ENCODE measurements at regions not wholly inside any gene's neighbourhood (a gene's known extent, or its start where the extent isn't known, plus 50 kb on each side); places are given as distances from the start of the nearest gene placed in this dataset.

DNA sequence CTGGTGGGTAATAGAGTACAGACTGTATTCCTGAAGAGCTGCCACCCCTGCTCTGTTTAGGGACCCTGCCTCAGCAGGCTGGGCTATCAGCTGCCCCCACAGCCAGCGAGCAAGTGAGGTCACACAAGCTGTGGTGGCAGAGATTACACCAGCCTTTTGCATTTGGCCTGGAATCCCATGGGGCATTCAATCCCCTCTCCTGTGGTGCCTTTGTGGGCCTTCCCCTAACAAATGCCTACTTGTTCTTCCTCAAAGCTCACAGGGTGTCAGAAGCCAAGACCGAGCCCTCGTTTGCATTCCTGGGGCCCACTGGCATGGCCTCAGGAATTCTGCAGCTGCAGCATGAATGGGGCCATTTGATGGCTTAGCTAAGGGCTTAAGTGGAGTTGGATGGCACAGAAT, 212.7 kb upstream of the PHYHIPL start:
- TF ChIP-seq, protein P1, sequence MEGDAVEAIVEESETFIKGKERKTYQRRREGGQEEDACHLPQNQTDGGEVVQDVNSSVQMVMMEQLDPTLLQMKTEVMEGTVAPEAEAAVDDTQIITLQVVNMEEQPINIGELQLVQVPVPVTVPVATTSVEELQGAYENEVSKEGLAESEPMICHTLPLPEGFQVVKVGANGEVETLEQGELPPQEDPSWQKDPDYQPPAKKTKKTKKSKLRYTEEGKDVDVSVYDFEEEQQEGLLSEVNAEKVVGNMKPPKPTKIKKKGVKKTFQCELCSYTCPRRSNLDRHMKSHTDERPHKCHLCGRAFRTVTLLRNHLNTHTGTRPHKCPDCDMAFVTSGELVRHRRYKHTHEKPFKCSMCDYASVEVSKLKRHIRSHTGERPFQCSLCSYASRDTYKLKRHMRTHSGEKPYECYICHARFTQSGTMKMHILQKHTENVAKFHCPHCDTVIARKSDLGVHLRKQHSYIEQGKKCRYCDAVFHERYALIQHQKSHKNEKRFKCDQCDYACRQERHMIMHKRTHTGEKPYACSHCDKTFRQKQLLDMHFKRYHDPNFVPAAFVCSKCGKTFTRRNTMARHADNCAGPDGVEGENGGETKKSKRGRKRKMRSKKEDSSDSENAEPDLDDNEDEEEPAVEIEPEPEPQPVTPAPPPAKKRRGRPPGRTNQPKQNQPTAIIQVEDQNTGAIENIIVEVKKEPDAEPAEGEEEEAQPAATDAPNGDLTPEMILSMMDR (IDR thresholded peaks at IDR 0.05): no peak
- TF ChIP-seq, protein P2, sequence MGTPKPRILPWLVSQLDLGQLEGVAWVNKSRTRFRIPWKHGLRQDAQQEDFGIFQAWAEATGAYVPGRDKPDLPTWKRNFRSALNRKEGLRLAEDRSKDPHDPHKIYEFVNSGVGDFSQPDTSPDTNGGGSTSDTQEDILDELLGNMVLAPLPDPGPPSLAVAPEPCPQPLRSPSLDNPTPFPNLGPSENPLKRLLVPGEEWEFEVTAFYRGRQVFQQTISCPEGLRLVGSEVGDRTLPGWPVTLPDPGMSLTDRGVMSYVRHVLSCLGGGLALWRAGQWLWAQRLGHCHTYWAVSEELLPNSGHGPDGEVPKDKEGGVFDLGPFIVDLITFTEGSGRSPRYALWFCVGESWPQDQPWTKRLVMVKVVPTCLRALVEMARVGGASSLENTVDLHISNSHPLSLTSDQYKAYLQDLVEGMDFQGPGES (IDR thresholded peaks at IDR 0.05; ENCODE audit: low read depth, low read length): no peak
- TF ChIP-seq SMC3 (IDR thresholded peaks at IDR 0.05; ENCODE audit: low read depth, low read length) (no peak), SIN3A (IDR thresholded peaks at IDR 0.05; ENCODE audit: borderline replicate concordance, low read depth, low read length) (no peak), TEAD4 (IDR thresholded peaks at IDR 0.05; ENCODE audit: borderline replicate concordance, insufficient read depth) (no peak)
- TF ChIP-seq, protein P3, sequence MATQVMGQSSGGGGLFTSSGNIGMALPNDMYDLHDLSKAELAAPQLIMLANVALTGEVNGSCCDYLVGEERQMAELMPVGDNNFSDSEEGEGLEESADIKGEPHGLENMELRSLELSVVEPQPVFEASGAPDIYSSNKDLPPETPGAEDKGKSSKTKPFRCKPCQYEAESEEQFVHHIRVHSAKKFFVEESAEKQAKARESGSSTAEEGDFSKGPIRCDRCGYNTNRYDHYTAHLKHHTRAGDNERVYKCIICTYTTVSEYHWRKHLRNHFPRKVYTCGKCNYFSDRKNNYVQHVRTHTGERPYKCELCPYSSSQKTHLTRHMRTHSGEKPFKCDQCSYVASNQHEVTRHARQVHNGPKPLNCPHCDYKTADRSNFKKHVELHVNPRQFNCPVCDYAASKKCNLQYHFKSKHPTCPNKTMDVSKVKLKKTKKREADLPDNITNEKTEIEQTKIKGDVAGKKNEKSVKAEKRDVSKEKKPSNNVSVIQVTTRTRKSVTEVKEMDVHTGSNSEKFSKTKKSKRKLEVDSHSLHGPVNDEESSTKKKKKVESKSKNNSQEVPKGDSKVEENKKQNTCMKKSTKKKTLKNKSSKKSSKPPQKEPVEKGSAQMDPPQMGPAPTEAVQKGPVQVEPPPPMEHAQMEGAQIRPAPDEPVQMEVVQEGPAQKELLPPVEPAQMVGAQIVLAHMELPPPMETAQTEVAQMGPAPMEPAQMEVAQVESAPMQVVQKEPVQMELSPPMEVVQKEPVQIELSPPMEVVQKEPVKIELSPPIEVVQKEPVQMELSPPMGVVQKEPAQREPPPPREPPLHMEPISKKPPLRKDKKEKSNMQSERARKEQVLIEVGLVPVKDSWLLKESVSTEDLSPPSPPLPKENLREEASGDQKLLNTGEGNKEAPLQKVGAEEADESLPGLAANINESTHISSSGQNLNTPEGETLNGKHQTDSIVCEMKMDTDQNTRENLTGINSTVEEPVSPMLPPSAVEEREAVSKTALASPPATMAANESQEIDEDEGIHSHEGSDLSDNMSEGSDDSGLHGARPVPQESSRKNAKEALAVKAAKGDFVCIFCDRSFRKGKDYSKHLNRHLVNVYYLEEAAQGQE (IDR thresholded peaks at IDR 0.05; ENCODE audit: low read depth, low read length): no peak
- TF ChIP-seq, protein P4, sequence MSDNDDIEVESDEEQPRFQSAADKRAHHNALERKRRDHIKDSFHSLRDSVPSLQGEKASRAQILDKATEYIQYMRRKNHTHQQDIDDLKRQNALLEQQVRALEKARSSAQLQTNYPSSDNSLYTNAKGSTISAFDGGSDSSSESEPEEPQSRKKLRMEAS (IDR thresholded peaks at IDR 0.05; ENCODE audit: low read depth): no peak
